HCT116 (cell line): ENCODE measurements at regions not wholly inside any gene's neighbourhood (a gene's known extent, or its start where the extent isn't known, plus 50 kb on each side); places are given as distances from the start of the nearest gene placed in this dataset.

Experiments
- ATAC-seq: fragments of 200-7000 bp; cut with Tn5 transposase; 2 replicates; pipeline ENCODE4 v1.9.1; 2020; ENCODE audit warnings: mild to moderate bottlenecking, moderate library complexity
- BruUV-seq: library from RNA; stranded (reverse); fragments of 400-500 nt; replicated peaks from 2 replicates; lab custom pipeline; 2021; lab: Mats Ljungman, UMichigan
- CTCF ChIA-PET: fragments of 300-600 bp; sonication (Branson Sonifier 250); formaldehyde crosslinking; loops from one replicate; lab custom pipeline; 2021; ENCODE audit warnings: antibody characterized with exemption; lab: Charles Lee
- POLR2A ChIA-PET: fragments of 300-600, 350-600 bp; sonication (Branson Sonifier 250); formaldehyde crosslinking; loops from one replicate; lab custom pipeline; 2021; ENCODE audit warnings: antibody characterized with exemption; lab: Charles Lee
- RAD21 ChIA-PET, 2 experiments: fragments of 300-600 bp; sonication (Branson Sonifier 250); formaldehyde crosslinking; loops; one replicate each; lab custom pipeline; 2023; ENCODE audit warnings: low total read pairs in 2 of 2; ENCODE audit not compliant: uncharacterized antibody in 2 of 2, unreplicated experiment in 2 of 2, low non-redundant PET in 1 of 2; lab: Charles Lee
- DNase-seq: peaks from one replicate; pipeline ENCODE4 v3.0.0-alpha.2; 2010; ENCODE audit warnings: low read depth, low spot score
- H2AFZ ChIP-seq: fragments of 200-600 bp; shearing (Covaris generic), sonication (generic); 2 replicates; pipeline ENCODE4 v1.6.1; 2017; ENCODE audit warnings: low read depth, mixed run types, mixed read lengths, antibody characterized with exemption, low read length; ENCODE audit not compliant: poor library complexity, severe bottlenecking
- H3K27ac ChIP-seq: 2 replicates; pipeline ENCODE4 v1.5.1; 2012; ENCODE audit warnings: low read depth, low read length
- H3K27me3 ChIP-seq: fragments of 200-600 bp; sonication (generic); 2 replicates; pipeline ENCODE4 v1.6.1; 2016; ENCODE audit warnings: mixed run types, low read length, mixed read lengths; ENCODE audit not compliant: insufficient read depth
- H3K36me3 ChIP-seq, 2 experiments: fragments of 200-500 bp in 1 of 2; fragments of 200-600 bp in 1 of 2; sonication (Bioruptor generic) in 1 of 2; sonication (generic) in 1 of 2; 2 replicates each; pipeline versions ENCODE4 v1.5.1 to v1.6.1; 2014 to 2016; ENCODE audit warnings: low read length in 2 of 2, inconsistent platforms in 1 of 2, mixed read lengths in 1 of 2, mixed run types in 1 of 2; ENCODE audit not compliant: insufficient read depth in 2 of 2, control insufficient read depth in 1 of 2
- H3K4me1 ChIP-seq, 2 experiments: fragments of 200-600 bp in 1 of 2; sonication (generic) in 1 of 2; 2 replicates each; pipeline versions ENCODE4 v1.5.1 to v1.6.1; 2012 to 2017; ENCODE audit warnings: low read length in 2 of 2, inconsistent platforms in 1 of 2, mild to moderate bottlenecking in 1 of 2, mixed read lengths in 1 of 2, mixed run types in 1 of 2, moderate library complexity in 1 of 2; ENCODE audit not compliant: insufficient read depth in 2 of 2, control insufficient read depth in 1 of 2
- H3K4me2 ChIP-seq: fragments of 200-600 bp; sonication (generic); 2 replicates; pipeline ENCODE4 v1.6.1; 2017; ENCODE audit warnings: mixed run types, low read length, mixed read lengths
- H3K4me3 ChIP-seq, 2 experiments: fragments of 200-600 bp in 1 of 2; sonication (generic) in 1 of 2; replicated peaks in 1 of 2; 2 replicates each; pipeline ENCODE4 v1.5.1; 2011 to 2016; ENCODE audit warnings: low read length in 2 of 2, control low read depth in 1 of 2, low read depth in 1 of 2, mild to moderate bottlenecking in 1 of 2, mixed read lengths in 1 of 2, mixed run types in 1 of 2
- H3K79me2 ChIP-seq: fragments of 200-600 bp; sonication (generic); 2 replicates; pipeline ENCODE4 v1.6.1; 2017; ENCODE audit warnings: mild to moderate bottlenecking, mixed run types, low read length, moderate library complexity, mixed read lengths; ENCODE audit not compliant: insufficient read depth
- H3K9ac ChIP-seq: fragments of 200-600 bp; sonication (generic); 2 replicates; pipeline ENCODE4 v1.6.1; 2016; ENCODE audit warnings: low read length, mixed read lengths
- H3K9me2 ChIP-seq: fragments of 200-600 bp; sonication (generic), shearing (Covaris generic); 2 replicates; pipeline ENCODE4 v1.6.1; 2017; ENCODE audit warnings: mixed run types, mild to moderate bottlenecking, moderate library complexity; ENCODE audit not compliant: insufficient read depth
- H3K9me3 ChIP-seq, 2 experiments: fragments of 200-500 bp in 1 of 2; fragments of 200-600 bp in 1 of 2; sonication (Bioruptor generic) in 1 of 2; sonication (generic) in 1 of 2; 2 replicates each; pipeline ENCODE4 v1.6.1; 2014 to 2017; ENCODE audit warnings: low read length in 2 of 2, mixed read lengths in 2 of 2, inconsistent platforms in 1 of 2, low read depth in 1 of 2, mild to moderate bottlenecking in 1 of 2, mixed run types in 1 of 2, moderate library complexity in 1 of 2; ENCODE audit not compliant: control insufficient read depth in 1 of 2, insufficient read depth in 1 of 2
- H4K20me1 ChIP-seq: fragments of 200-600 bp; sonication (generic), shearing (Covaris generic); 2 replicates; pipeline ENCODE4 v1.6.1; 2017; ENCODE audit warnings: mixed run types, mild to moderate bottlenecking, moderate library complexity; ENCODE audit not compliant: insufficient read depth
- CEBPB ChIP-seq: IDR thresholded peaks from 2 replicates; pipeline ENCODE4 v1.6.1; 2012; ENCODE audit warnings: low read depth
- EGR1 ChIP-seq: IDR thresholded peaks from 2 replicates; pipeline ENCODE4 v1.6.1; 2012; ENCODE audit warnings: low read depth
- ELF1 ChIP-seq: IDR thresholded peaks from 2 replicates; pipeline ENCODE4 v1.6.1; 2012; ENCODE audit warnings: low read depth, borderline replicate concordance
- EZH2 ChIP-seq: fragments of 200-600 bp; sonication (generic); IDR thresholded peaks from 2 replicates; pipeline ENCODE4 v1.6.1; 2017; ENCODE audit warnings: antibody characterized with exemption, mixed run types
- EZH2phosphoT487 ChIP-seq: fragments of 200-600 bp; IDR thresholded peaks from 2 replicates; pipeline ENCODE4 v1.6.1; 2018; ENCODE audit warnings: antibody characterized with exemption, borderline replicate concordance
- JUND ChIP-seq: IDR thresholded peaks from 2 replicates; pipeline ENCODE4 v1.6.1; 2012
- MAX ChIP-seq: IDR thresholded peaks from 2 replicates; pipeline ENCODE4 v1.6.1; 2012
- POLR2A ChIP-seq: IDR thresholded peaks from 2 replicates; pipeline ENCODE4 v1.7.0; 2011; ENCODE audit warnings: borderline replicate concordance; ENCODE audit not compliant: insufficient read depth, insufficient read length; ENCODE audit errors: extremely low read depth
- RAD21 ChIP-seq: IDR thresholded peaks from 2 replicates; pipeline ENCODE4 v1.6.1; 2012; ENCODE audit warnings: low read depth, mild to moderate bottlenecking
- SIN3A ChIP-seq: IDR thresholded peaks from 2 replicates; pipeline ENCODE4 v1.6.1; 2012; ENCODE audit warnings: low read depth
- SP1 ChIP-seq: IDR thresholded peaks from 2 replicates; pipeline ENCODE4 v1.6.1; 2012; ENCODE audit warnings: low read depth
- TCF7L2 ChIP-seq: IDR thresholded peaks from 2 replicates; pipeline ENCODE4 v1.7.0; 2011; ENCODE audit warnings: borderline replicate concordance, inconsistent platforms; ENCODE audit not compliant: insufficient read depth, insufficient read length; ENCODE audit errors: extremely low read depth
- YY1 ChIP-seq: IDR thresholded peaks from 2 replicates; pipeline ENCODE4 v1.6.1; 2011; ENCODE audit warnings: low read length, low read depth, moderate library complexity, mild to moderate bottlenecking; ENCODE audit not compliant: insufficient replicate concordance; ENCODE audit errors: extremely low read depth
- ZBTB33 ChIP-seq: IDR thresholded peaks from 2 replicates; pipeline ENCODE4 v1.6.1; 2011; ENCODE audit warnings: mild to moderate bottlenecking, low read length, moderate library complexity; ENCODE audit not compliant: insufficient replicate concordance; ENCODE audit errors: extremely low read depth
- ZNF274 ChIP-seq: fragments of 200-500 bp; sonication (Bioruptor generic); IDR thresholded peaks from 2 replicates; pipeline ENCODE4 v1.6.1; 2014; ENCODE audit warnings: mild to moderate bottlenecking, low read depth, low read length, inconsistent platforms
- intact Hi-C: fragments of 100-400 bp; cut with micrococcal nuclease; formaldehyde crosslinking; loops from 2 replicates; pipeline ENCODE4 v1.10.0; 2022
- TF ChIP-seq, protein P1 (sequence below): IDR thresholded peaks from 2 replicates; pipeline ENCODE4 v1.6.1; 2012; ENCODE audit warnings: low read depth
- TF ChIP-seq, protein P2 (sequence below): IDR thresholded peaks from 2 replicates; pipeline ENCODE4 v1.6.1; 2012

- BruUV-seq: no TSS peak
- Histone ChIP-seq H3K27ac (no peak overlapping the region), H3K9me3 (no peaks in the 10 kb centered on the region), H4K20me1 (no peaks in the 10 kb centered on the region), H3K4me2 (no peak overlapping the region), H3K4me3 (no peak overlapping the region), H3K4me1 (peaks cover 0 to 5% of the 10 kb centered on the region in 2 experiments; a peak in 1 of 4 replicates), H2AFZ (no peak overlapping the region), H3K9ac (no peak overlapping the region), H3K36me3 (no peaks in the 10 kb centered on the region), H3K27me3 (no peaks in the 10 kb centered on the region), H3K79me2 (no peaks in the 10 kb centered on the region), H3K9me2 (no peaks in the 10 kb centered on the region)
- CTCF ChIA-PET: no interaction called here
- intact Hi-C loops: no loop called here
- POLR2A ChIA-PET: no interaction called here
- DNase-seq (no peak), ATAC-seq (no peak)
- RAD21 ChIA-PET: no interaction called here
- TF ChIP-seq YY1 (no peak), ELF1 (no peak), EGR1 (no peak), EZH2phosphoT487 (no peak), ZBTB33 (no peak), TCF7L2 (no peak), POLR2A (no peak), EZH2 (no peak), CEBPB (no peak), ZNF274 (no peak), RAD21 (no peak), SP1 (no peak), MAX (no peak), JUND (no peak), SIN3A (no peak)
- TF ChIP-seq, protein P1, sequence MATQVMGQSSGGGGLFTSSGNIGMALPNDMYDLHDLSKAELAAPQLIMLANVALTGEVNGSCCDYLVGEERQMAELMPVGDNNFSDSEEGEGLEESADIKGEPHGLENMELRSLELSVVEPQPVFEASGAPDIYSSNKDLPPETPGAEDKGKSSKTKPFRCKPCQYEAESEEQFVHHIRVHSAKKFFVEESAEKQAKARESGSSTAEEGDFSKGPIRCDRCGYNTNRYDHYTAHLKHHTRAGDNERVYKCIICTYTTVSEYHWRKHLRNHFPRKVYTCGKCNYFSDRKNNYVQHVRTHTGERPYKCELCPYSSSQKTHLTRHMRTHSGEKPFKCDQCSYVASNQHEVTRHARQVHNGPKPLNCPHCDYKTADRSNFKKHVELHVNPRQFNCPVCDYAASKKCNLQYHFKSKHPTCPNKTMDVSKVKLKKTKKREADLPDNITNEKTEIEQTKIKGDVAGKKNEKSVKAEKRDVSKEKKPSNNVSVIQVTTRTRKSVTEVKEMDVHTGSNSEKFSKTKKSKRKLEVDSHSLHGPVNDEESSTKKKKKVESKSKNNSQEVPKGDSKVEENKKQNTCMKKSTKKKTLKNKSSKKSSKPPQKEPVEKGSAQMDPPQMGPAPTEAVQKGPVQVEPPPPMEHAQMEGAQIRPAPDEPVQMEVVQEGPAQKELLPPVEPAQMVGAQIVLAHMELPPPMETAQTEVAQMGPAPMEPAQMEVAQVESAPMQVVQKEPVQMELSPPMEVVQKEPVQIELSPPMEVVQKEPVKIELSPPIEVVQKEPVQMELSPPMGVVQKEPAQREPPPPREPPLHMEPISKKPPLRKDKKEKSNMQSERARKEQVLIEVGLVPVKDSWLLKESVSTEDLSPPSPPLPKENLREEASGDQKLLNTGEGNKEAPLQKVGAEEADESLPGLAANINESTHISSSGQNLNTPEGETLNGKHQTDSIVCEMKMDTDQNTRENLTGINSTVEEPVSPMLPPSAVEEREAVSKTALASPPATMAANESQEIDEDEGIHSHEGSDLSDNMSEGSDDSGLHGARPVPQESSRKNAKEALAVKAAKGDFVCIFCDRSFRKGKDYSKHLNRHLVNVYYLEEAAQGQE: no peak
- TF ChIP-seq, protein P2, sequence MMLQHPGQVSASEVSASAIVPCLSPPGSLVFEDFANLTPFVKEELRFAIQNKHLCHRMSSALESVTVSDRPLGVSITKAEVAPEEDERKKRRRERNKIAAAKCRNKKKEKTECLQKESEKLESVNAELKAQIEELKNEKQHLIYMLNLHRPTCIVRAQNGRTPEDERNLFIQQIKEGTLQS: no peak
Measured at GRCh38 chr1:115215110-115215509, 122.9 kb downstream of the NGF start.
